Fibroblast of the aortic adventitia (primary cell): ENCODE measurements at regions not wholly inside any gene's neighbourhood (a gene's known extent, or its start where the extent isn't known, plus 50 kb on each side); places are given as distances from the start of the nearest gene placed in this dataset.
A peak's percentile ranks its signal among the peaks of the same experiment; 100 is the strongest.

ENCODE experiments used
- DNase-seq: peaks from one replicate; pipeline ENCODE4 v3.0.0-alpha.2; 2010; ENCODE audit warnings: low read depth
- H3K4me3 ChIP-seq: 2 replicates; pipeline ENCODE4 v1.5.1; 2011; ENCODE audit warnings: low read depth, mild to moderate bottlenecking, control low read depth, low read length, moderate library complexity
- CTCF ChIP-seq: IDR thresholded peaks from 2 replicates; pipeline ENCODE4 v1.5.1; 2011; ENCODE audit warnings: mild to moderate bottlenecking, low read length, control low read depth, inconsistent platforms; ENCODE audit not compliant: insufficient read depth

GRCh38 chr9:81532251-81532650, 157.1 kb downstream of the TLE1 start:
- no peak overlapping the region for H3K4me3 ChIP-seq
- no peak for TF ChIP-seq CTCF
- DNase-seq: no peak

- TF ChIP-seq CTCF: no peak
- H3K4me3 ChIP-seq: no peak overlapping the region
- no peak for DNase-seq
Measured at GRCh38 chr9:81531511-81531910, 157.8 kb downstream of the TLE1 start.

- TF ChIP-seq CTCF: no peak
- no peak overlapping the region for H3K4me3 ChIP-seq
- DNase-seq: no peak
Measured at GRCh38 chr9:81530846-81531245, 158.5 kb downstream of the TLE1 start.

GRCh38 chr9:81530310-81530810, 159.0 kb downstream of the TLE1 start:
- DNase-seq: no peak
- no peak for TF ChIP-seq CTCF
- H3K4me3 ChIP-seq: no peak overlapping the region

GRCh38 chr9:81529556-81530193, 159.7 kb downstream of the TLE1 start:
- peak; percentile 83 for DNase-seq
- H3K4me3 ChIP-seq: no peak overlapping the region
- TF ChIP-seq CTCF: no peak

- peak; percentile 54 for DNase-seq
- TF ChIP-seq CTCF: no peak
- no peak overlapping the region for H3K4me3 ChIP-seq
Measured at GRCh38 chr9:81526587-81526986, 162.8 kb downstream of the TLE1 start.
